ENCODE measurements at regions not wholly inside any gene's neighbourhood (a gene's known extent, or its start where the extent isn't known, plus 50 kb on each side); places are given as distances from the start of the nearest gene placed in this dataset.

- no peak overlapping the region for H3K4me2 ChIP-seq (ENCODE audit: control insufficient read depth, extremely low read depth, insufficient read depth, low read depth, low read length)
- no peaks in the 10 kb centered on the region for H3K36me3 ChIP-seq (ENCODE audit: control insufficient read depth in 2 of 2, extremely low read depth in 1 of 2, insufficient read depth in 2 of 2, low read length in 2 of 2)
- no peaks in the 10 kb centered on the region for H3K27me3 ChIP-seq (ENCODE audit: control insufficient read depth, extremely low read depth, insufficient read depth, low read length)
- H3K4me3 ChIP-seq (ENCODE audit: control insufficient read depth in 2 of 3, extremely low read depth in 1 of 3, insufficient read depth in 2 of 3, low read depth in 1 of 3, low read length in 3 of 3), result no peak overlapping the region
- no peak overlapping the region for H3K9ac ChIP-seq (ENCODE audit: control insufficient read depth, extremely low read depth, insufficient read depth, low read length)
- H3K9me1 ChIP-seq (ENCODE audit: control insufficient read depth, extremely low read depth, insufficient read depth, low read length), result no peaks in the 10 kb centered on the region
- no peaks in the 10 kb centered on the region for H3K79me2 ChIP-seq (ENCODE audit: control insufficient read depth, insufficient read depth, low read length)
- FAIRE-seq (no peak), DNase-seq (ENCODE audit: low read depth, low spot score) (no peak)
- no peak overlapping the region for H2AFZ ChIP-seq (ENCODE audit: control insufficient read depth, low read length)
- dilution Hi-C loops (cut with MboI; ENCODE audit: extremely low pct_ligation_motif_present, low sequenced_read_pairs), result no loop called here
- TF ChIP-seq EZH2 (IDR thresholded peaks at IDR 0.05; ENCODE audit: low read length), result no peak
- no peak for TF ChIP-seq CTCF (optimal IDR thresholded peaks at IDR 0.05 in 1 of 3, IDR thresholded peaks at IDR 0.05 in 1 of 3, conservative IDR thresholded peaks at IDR 0.05 in 1 of 3; ENCODE audit: extremely low read depth in 1 of 3, insufficient read depth in 2 of 3, low read length in 3 of 3)
- no peaks in the 10 kb centered on the region for H3K9me3 ChIP-seq (ENCODE audit: control insufficient read depth, low read depth, low read length)
- H3K4me1 ChIP-seq (ENCODE audit: control insufficient read depth, extremely low read depth, insufficient read depth, low read length), result no peaks in the 10 kb centered on the region
- no peak overlapping the region for H3K27ac ChIP-seq (ENCODE audit: control insufficient read depth, insufficient read depth, low read length)
- no peaks in the 10 kb centered on the region for H4K20me1 ChIP-seq (ENCODE audit: control insufficient read depth, extremely low read depth, insufficient read depth, low read length)
Measured at GRCh38 chr9:29475471-29475870, 1902.2 kb upstream of the C9orf72 start.

- TF ChIP-seq CTCF (optimal IDR thresholded peaks at IDR 0.05 in 1 of 3, IDR thresholded peaks at IDR 0.05 in 1 of 3, conservative IDR thresholded peaks at IDR 0.05 in 1 of 3; ENCODE audit: extremely low read depth in 1 of 3, insufficient read depth in 2 of 3, low read length in 3 of 3), result no peak
- TF ChIP-seq EZH2 (IDR thresholded peaks at IDR 0.05; ENCODE audit: low read length), result no peak
- no peak overlapping the region for H2AFZ ChIP-seq (ENCODE audit: control insufficient read depth, low read length)
- no peak overlapping the region for H3K4me3 ChIP-seq (ENCODE audit: control insufficient read depth in 2 of 3, extremely low read depth in 1 of 3, insufficient read depth in 2 of 3, low read depth in 1 of 3, low read length in 3 of 3)
- no peaks in the 10 kb centered on the region for H4K20me1 ChIP-seq (ENCODE audit: control insufficient read depth, extremely low read depth, insufficient read depth, low read length)
- FAIRE-seq (no peak), DNase-seq (ENCODE audit: low read depth, low spot score) (no peak)
- no peak overlapping the region for H3K4me2 ChIP-seq (ENCODE audit: control insufficient read depth, extremely low read depth, insufficient read depth, low read depth, low read length)
- no peaks in the 10 kb centered on the region for H3K27me3 ChIP-seq (ENCODE audit: control insufficient read depth, extremely low read depth, insufficient read depth, low read length)
- H3K4me1 ChIP-seq (ENCODE audit: control insufficient read depth, extremely low read depth, insufficient read depth, low read length), result no peaks in the 10 kb centered on the region
- H3K79me2 ChIP-seq (ENCODE audit: control insufficient read depth, insufficient read depth, low read length), result no peaks in the 10 kb centered on the region
- dilution Hi-C loops (cut with MboI; ENCODE audit: extremely low pct_ligation_motif_present, low sequenced_read_pairs), result no loop called here
- H3K36me3 ChIP-seq (ENCODE audit: control insufficient read depth in 2 of 2, extremely low read depth in 1 of 2, insufficient read depth in 2 of 2, low read length in 2 of 2), result no peaks in the 10 kb centered on the region
- no peak overlapping the region for H3K9ac ChIP-seq (ENCODE audit: control insufficient read depth, extremely low read depth, insufficient read depth, low read length)
- H3K27ac ChIP-seq (ENCODE audit: control insufficient read depth, insufficient read depth, low read length), result no peak overlapping the region
- H3K9me1 ChIP-seq (ENCODE audit: control insufficient read depth, extremely low read depth, insufficient read depth, low read length), result no peaks in the 10 kb centered on the region
- H3K9me3 ChIP-seq (ENCODE audit: control insufficient read depth, low read depth, low read length), result no peaks in the 10 kb centered on the region
Measured at GRCh38 chr9:29511680-29512079, 1938.4 kb upstream of the C9orf72 start.

Data from keratinocyte (primary cell).